ENCODE measurements at regions not wholly inside any gene's neighbourhood (a gene's known extent, or its start where the extent isn't known, plus 50 kb on each side); places are given as distances from the start of the nearest gene placed in this dataset.

DNA sequence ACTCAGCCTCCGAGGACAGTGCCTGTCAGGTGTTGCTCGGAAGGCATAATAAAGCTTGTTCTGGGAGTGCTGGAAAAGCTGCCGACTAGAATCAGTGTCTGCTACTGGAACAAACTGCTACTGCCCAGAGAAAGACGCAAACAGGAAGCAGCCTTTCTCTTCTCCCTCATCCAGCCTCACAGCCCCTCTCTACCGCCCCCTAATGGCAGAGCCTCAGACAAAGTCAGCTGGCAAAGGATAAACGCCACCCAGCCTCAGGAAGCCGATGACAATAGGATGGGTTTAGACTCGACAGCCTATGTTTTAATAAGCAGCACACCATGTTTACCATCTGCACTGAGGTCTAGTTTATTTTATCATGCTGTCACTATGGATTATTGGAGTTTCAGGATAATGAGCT, 169.5 kb upstream of the LYZL1 start:
- TF ChIP-seq CTCF (IDR thresholded peaks at IDR 0.05) = no peak
- no peak for ATAC-seq (ENCODE audit: insufficient number of reproducible peaks, low FRiP score, low read depth)
- peaks cover 8% of the 10 kb centered on the region for H3K9me3 ChIP-seq

DNA sequence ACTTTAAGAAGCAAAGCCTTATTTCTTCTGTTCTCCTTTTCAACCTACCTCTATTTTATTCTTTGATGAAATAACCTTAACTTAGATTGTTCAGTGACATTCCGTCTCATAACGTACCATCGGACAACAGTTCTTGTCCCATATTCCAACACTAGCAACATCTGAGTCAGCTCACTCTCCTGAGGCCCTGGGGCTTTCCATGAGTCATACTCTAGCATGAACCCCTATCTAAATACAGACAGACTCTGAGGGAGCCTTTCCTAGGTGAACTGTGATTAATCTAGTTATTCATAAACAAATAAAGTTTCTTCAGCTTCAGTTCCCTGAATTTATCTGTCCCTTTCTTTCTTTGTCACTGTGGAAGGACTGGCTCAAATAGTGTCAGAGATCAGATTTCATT, 168.7 kb upstream of the LYZL1 start:
- Histone ChIP-seq H3K27ac (no peak overlapping the region), H3K36me3 (no peaks in the 10 kb centered on the region), H3K4me1 (ENCODE audit: control insufficient read depth in 1 of 2, low read depth in 2 of 2) (no peaks in the 10 kb centered on the region), H3K9me3 (peaks cover 8% of the 10 kb centered on the region), H3K27me3 (replicated peaks; ENCODE audit: insufficient read depth) (no peaks in the 10 kb centered on the region), H3K4me3 (no peak overlapping the region)
- ATAC-seq (ENCODE audit: insufficient number of reproducible peaks, low FRiP score, low read depth) = no peak
- TF ChIP-seq CTCF (IDR thresholded peaks at IDR 0.05) = no peak
- no peak for DNase-seq (ENCODE audit: low spot score)

More for the DNA sequence above, 169.5 kb upstream of the LYZL1 start:
- no peaks in the 10 kb centered on the region for H3K36me3 ChIP-seq
- no peaks in the 10 kb centered on the region for H3K27me3 ChIP-seq (replicated peaks; ENCODE audit: insufficient read depth)
- no peak overlapping the region for H3K4me3 ChIP-seq
- H3K4me1 ChIP-seq (ENCODE audit: control insufficient read depth in 1 of 2, low read depth in 2 of 2) = no peaks in the 10 kb centered on the region
- H3K27ac ChIP-seq = no peak overlapping the region
- DNase-seq (ENCODE audit: low spot score) = no peak

GRCh38 chr10:29124864-29125263, 164.0 kb upstream of the LYZL1 start:
- Histone ChIP-seq H3K9me3 (no peaks in the 10 kb centered on the region), H3K27me3 (replicated peaks; ENCODE audit: insufficient read depth) (no peaks in the 10 kb centered on the region), H3K4me3 (no peak overlapping the region), H3K27ac (no peak overlapping the region), H3K4me1 (ENCODE audit: control insufficient read depth in 1 of 2, low read depth in 2 of 2) (no peaks in the 10 kb centered on the region), H3K36me3 (no peaks in the 10 kb centered on the region)
- ATAC-seq (ENCODE audit: insufficient number of reproducible peaks, low FRiP score, low read depth) = no peak
- no peak for TF ChIP-seq CTCF (IDR thresholded peaks at IDR 0.05)
- DNase-seq (ENCODE audit: low spot score) = no peak

GRCh38 chr10:29127037-29127700, 161.7 kb upstream of the LYZL1 start:
- H3K4me1 ChIP-seq (ENCODE audit: control insufficient read depth in 1 of 2, low read depth in 2 of 2) = peaks cover 0 to 6% of the 10 kb centered on the region in 2 donors
- no peaks in the 10 kb centered on the region for H3K36me3 ChIP-seq
- DNase-seq (ENCODE audit: low spot score) (no peak), ATAC-seq (ENCODE audit: insufficient number of reproducible peaks, low FRiP score, low read depth) (no peak)
- TF ChIP-seq CTCF (IDR thresholded peaks at IDR 0.05) = no peak
- no peak overlapping the region for H3K4me3 ChIP-seq
- no peaks in the 10 kb centered on the region for H3K9me3 ChIP-seq
- no peak overlapping the region for H3K27ac ChIP-seq
- no peaks in the 10 kb centered on the region for H3K27me3 ChIP-seq (replicated peaks; ENCODE audit: insufficient read depth)

- Histone ChIP-seq H3K36me3 (no peaks in the 10 kb centered on the region), H3K27me3 (replicated peaks; ENCODE audit: insufficient read depth) (no peaks in the 10 kb centered on the region), H3K27ac (no peak overlapping the region), H3K4me1 (ENCODE audit: control insufficient read depth in 1 of 2, low read depth in 2 of 2) (peaks cover 3 to 11% of the 10 kb centered on the region in 2 donors), H3K9me3 (no peaks in the 10 kb centered on the region), H3K4me3 (no peak overlapping the region)
- no peak for TF ChIP-seq CTCF (IDR thresholded peaks at IDR 0.05)
- DNase-seq (ENCODE audit: low spot score) (no peak), ATAC-seq (ENCODE audit: insufficient number of reproducible peaks, low FRiP score, low read depth) (no peak)
These were observed 161.1 kb upstream of the LYZL1 start for GRCh38 chr10:29127731-29128130.

Data from thoracic aorta (tissue), 2 donors.